H1 (cell line): ENCODE measurements at regions not wholly inside any gene's neighbourhood (a gene's known extent, or its start where the extent isn't known, plus 50 kb on each side); places are given as distances from the start of the nearest gene placed in this dataset.

Experiments
- CTCF ChIA-PET: fragments of 300-600 bp; sonication (Branson Sonifier 250); formaldehyde crosslinking; loops from one replicate; lab custom pipeline; 2021; ENCODE audit not compliant: partially characterized antibody; lab: Charles Lee
- POLR2A ChIA-PET: fragments of 300-600 bp; sonication (Branson Sonifier 250); formaldehyde crosslinking; loops from one replicate; lab custom pipeline; 2021; ENCODE audit warnings: inconsistent platforms; ENCODE audit not compliant: partially characterized antibody; lab: Charles Lee
- DNase-seq, 2 experiments: peaks; one replicate each; pipeline versions ENCODE4 v3.0.0 to v3.0.0-alpha.2; 2010 to 2022; ENCODE audit warnings: low spot score in 2 of 2, low read depth in 1 of 2, mixed read lengths in 1 of 2
- FAIRE-seq: peaks from 2 replicates; lab custom pipeline; 2011; peaks lifted over from hg19 to GRCh38; lab: Jason Lieb, UNC
- H2AFZ ChIP-seq: 2 replicates; pipeline ENCODE4 v1.8.1; 2012; ENCODE audit warnings: low read length, inconsistent platforms
- H2AK5ac ChIP-seq: 2 replicates; pipeline ENCODE4 v1.6.1; 2013; ENCODE audit warnings: low read depth, low read length
- H2BK120ac ChIP-seq: replicated peaks from 2 replicates; pipeline ENCODE3; 2013; ENCODE audit warnings: low read depth, low read length, inconsistent platforms
- H2BK12ac ChIP-seq: 2 replicates; pipeline ENCODE4 v1.6.1; 2013; ENCODE audit warnings: low read depth, low read length
- H2BK15ac ChIP-seq: 2 replicates; pipeline ENCODE4 v1.6.1; 2013; ENCODE audit warnings: low read length
- H2BK20ac ChIP-seq: 2 replicates; pipeline ENCODE4 v1.6.1; 2013; ENCODE audit warnings: low read length
- H2BK5ac ChIP-seq: 2 replicates; pipeline ENCODE4 v1.6.1; 2013; ENCODE audit warnings: low read depth, low read length
- H3K14ac ChIP-seq: 2 replicates; pipeline ENCODE4 v1.6.1; 2013; ENCODE audit warnings: inconsistent platforms; ENCODE audit not compliant: insufficient read length
- H3K18ac ChIP-seq: 2 replicates; pipeline ENCODE4 v1.6.1; 2013; ENCODE audit warnings: low read length; ENCODE audit errors: extremely low read depth
- H3K23ac ChIP-seq: 2 replicates; pipeline ENCODE4 v1.6.1; 2013; ENCODE audit warnings: inconsistent platforms; ENCODE audit not compliant: insufficient read length
- H3K23me2 ChIP-seq: 2 replicates; pipeline ENCODE4 v1.6.1; 2013; ENCODE audit warnings: low read depth, low read length
- H3K27ac ChIP-seq: 2 replicates; pipeline ENCODE4 v1.6.1; 2011; ENCODE audit warnings: low read depth, low read length, inconsistent platforms
- H3K27me3 ChIP-seq, 4 experiments: replicated peaks in 1 of 4; 1 replicate in 1 of 4; 2 replicates in 3 of 4; pipeline versions ENCODE4 v1.6.1 to v1.8.1; 2011 to 2013; ENCODE audit warnings: low read length in 3 of 4, mild to moderate bottlenecking in 3 of 4, inconsistent platforms in 2 of 4, mixed read lengths in 2 of 4, moderate library complexity in 1 of 4; ENCODE audit not compliant: control insufficient read depth in 3 of 4, insufficient read depth in 3 of 4; ENCODE audit errors: extremely low read depth in 1 of 4
- H3K36me3 ChIP-seq, 4 experiments: 2 replicates each; pipeline versions ENCODE4 v1.6.1 to v1.8.1; 2011 to 2013; ENCODE audit warnings: mild to moderate bottlenecking in 4 of 4, low read length in 3 of 4, moderate library complexity in 2 of 4, control low read depth in 1 of 4, inconsistent platforms in 1 of 4; ENCODE audit not compliant: insufficient read depth in 4 of 4, control insufficient read depth in 2 of 4
- H3K4ac ChIP-seq: replicated peaks from 2 replicates; pipeline ENCODE3; 2013; ENCODE audit warnings: low read length, low read depth, mixed read lengths, inconsistent platforms; ENCODE audit not compliant: insufficient read length
- H3K4me1 ChIP-seq, 4 experiments: replicated peaks in 1 of 4; 1 replicate in 1 of 4; 2 replicates in 3 of 4; pipeline versions ENCODE4 v1.6.1 to v1.8.1; 2011 to 2013; ENCODE audit warnings: low read length in 3 of 4, inconsistent platforms in 2 of 4, mixed read lengths in 1 of 4; ENCODE audit not compliant: insufficient read depth in 4 of 4, control insufficient read depth in 3 of 4
- H3K4me2 ChIP-seq, 2 experiments: 2 replicates each; pipeline versions ENCODE4 v1.6.1 to v1.8.1; 2011 to 2013; ENCODE audit warnings: low read depth in 2 of 2, low read length in 2 of 2, control low read depth in 1 of 2, inconsistent platforms in 1 of 2, mild to moderate bottlenecking in 1 of 2; ENCODE audit not compliant: insufficient read depth in 1 of 2
- H3K4me3 ChIP-seq, 4 experiments: fragments of 200-600, 300-600 bp in 1 of 4; sonication (generic), shearing (Covaris generic), sonication (Bioruptor Twin) in 1 of 4; 2 replicates each; pipeline versions ENCODE4 v1.5.1 to v1.8.1; 2011 to 2016; ENCODE audit warnings: low read length in 4 of 4, low read depth in 3 of 4, control low read depth in 2 of 4, inconsistent platforms in 2 of 4, mild to moderate bottlenecking in 2 of 4, mixed read lengths in 1 of 4, moderate library complexity in 1 of 4; ENCODE audit not compliant: insufficient read depth in 2 of 4; ENCODE audit errors: extremely low read depth in 1 of 4
- H3K56ac ChIP-seq: replicated peaks from 2 replicates; pipeline ENCODE3; 2013; ENCODE audit warnings: low read depth, mild to moderate bottlenecking, mixed read lengths, low read length, inconsistent platforms; ENCODE audit not compliant: insufficient read length
- H3K79me1 ChIP-seq: 2 replicates; pipeline ENCODE4 v1.6.1; 2013; ENCODE audit warnings: low read depth, low read length, control low read depth
- H3K79me2 ChIP-seq, 2 experiments: 2 replicates each; pipeline versions ENCODE4 v1.6.1 to v1.8.1; 2012 to 2013; ENCODE audit warnings: low read length in 2 of 2, mild to moderate bottlenecking in 2 of 2, inconsistent platforms in 1 of 2; ENCODE audit not compliant: insufficient read depth in 2 of 2, control insufficient read depth in 1 of 2
- H3K9ac ChIP-seq, 4 experiments: replicated peaks in 1 of 4; 1 replicate in 1 of 4; 2 replicates in 3 of 4; pipeline versions ENCODE4 v1.6.1 to v1.8.1; 2011 to 2013; ENCODE audit warnings: low read depth in 3 of 4, low read length in 3 of 4, control low read depth in 2 of 4, mild to moderate bottlenecking in 2 of 4, moderate library complexity in 2 of 4, inconsistent platforms in 1 of 4; ENCODE audit errors: extremely low read depth in 1 of 4
- H3K9me3 ChIP-seq, 2 experiments: 2 replicates each; pipeline versions ENCODE4 v1.6.1 to v1.8.1; 2012 to 2013; ENCODE audit warnings: mild to moderate bottlenecking in 2 of 2, moderate library complexity in 2 of 2, control low read depth in 1 of 2, inconsistent platforms in 1 of 2, low read depth in 1 of 2, low read length in 1 of 2, mixed read lengths in 1 of 2; ENCODE audit not compliant: insufficient read depth in 2 of 2
- H4K20me1 ChIP-seq, 2 experiments: replicated peaks in 1 of 2; 2 replicates each; pipeline versions ENCODE3 to v1.8.1; 2011 to 2013; ENCODE audit warnings: inconsistent platforms in 2 of 2, low read length in 2 of 2, mild to moderate bottlenecking in 1 of 2; ENCODE audit not compliant: insufficient read depth in 2 of 2, control insufficient read depth in 1 of 2
- H4K5ac ChIP-seq: 2 replicates; pipeline ENCODE4 v1.6.1; 2013; ENCODE audit warnings: low read length, low read depth, mixed read lengths, inconsistent platforms; ENCODE audit not compliant: insufficient read length
- H4K8ac ChIP-seq: 2 replicates; pipeline ENCODE4 v1.8.0; 2013; ENCODE audit warnings: mild to moderate bottlenecking, moderate library complexity, low read length, inconsistent platforms; ENCODE audit not compliant: insufficient read depth; ENCODE audit errors: extremely low read depth
- H4K91ac ChIP-seq: replicated peaks from 2 replicates; pipeline ENCODE3; 2013; ENCODE audit warnings: low read length, mixed read lengths, inconsistent platforms; ENCODE audit not compliant: insufficient read length
- KDM1A ChIP-seq: fragments of 200-600, 300-600 bp; sonication (generic); IDR thresholded peaks from 2 replicates; pipeline ENCODE4 v1.7.1; 2016; ENCODE audit warnings: mild to moderate bottlenecking, low read length, borderline replicate concordance
- KDM5A ChIP-seq: fragments of 200-600 bp; IDR thresholded peaks from 2 replicates; pipeline ENCODE4 v1.7.1; 2012; ENCODE audit warnings: mild to moderate bottlenecking, low read length, inconsistent platforms, mixed read lengths
- PHF8 ChIP-seq: fragments of 200-600 bp; sonication (generic); conservative IDR thresholded peaks from 2 replicates; pipeline ENCODE4 v1.7.1; 2012; ENCODE audit warnings: low read depth, mild to moderate bottlenecking, inconsistent platforms, low read length, moderate library complexity
- RAD21 ChIP-seq, 2 experiments: IDR thresholded peaks in 1 of 2; conservative IDR thresholded peaks in 1 of 2; 2 replicates each; pipeline ENCODE4 v1.6.1; 2011; ENCODE audit warnings: low read depth in 2 of 2, low read length in 2 of 2, improper control_type of control experiment in 1 of 2, inconsistent platforms in 1 of 2, mild to moderate bottlenecking in 1 of 2, moderate library complexity in 1 of 2
- TF ChIP-seq, protein P1 (sequence below): IDR thresholded peaks from 2 replicates; pipeline ENCODE4 v1.6.1; 2012; ENCODE audit warnings: low read length, inconsistent platforms

DNA sequence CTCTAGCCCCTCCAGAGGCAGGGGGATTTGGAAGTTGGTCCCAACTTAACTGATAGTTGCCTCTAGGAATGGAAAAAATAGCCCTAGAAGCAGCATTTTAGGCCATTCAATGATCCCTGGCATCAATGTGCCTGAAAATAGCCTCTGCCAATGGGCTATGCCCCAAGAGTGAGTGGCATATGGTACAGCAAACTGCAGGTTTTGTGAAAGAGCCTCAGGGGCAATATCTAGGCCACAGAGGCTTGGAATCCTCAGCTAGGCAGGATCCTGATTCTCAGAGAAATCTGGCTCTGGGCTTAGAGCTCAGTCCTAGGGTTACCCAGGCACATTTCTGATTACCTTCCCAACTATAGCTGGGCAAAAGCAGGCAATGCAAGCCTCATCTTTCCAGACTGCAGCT, 104.4 kb upstream of the MOCS1 start:
- no peak overlapping the region for H3K23ac ChIP-seq
- H3K9me3 ChIP-seq = peaks cover 3 to 5% of the 10 kb centered on the region in 2 experiments; a peak in 1 of 4 replicates
- POLR2A ChIA-PET = no interaction called here

More for the DNA sequence above, 104.4 kb upstream of the MOCS1 start:
- Histone ChIP-seq H3K4ac (no peak overlapping the region), H2BK15ac (no peak overlapping the region), H3K79me1 (no peaks in the 10 kb centered on the region), H3K14ac (no peak overlapping the region), H3K36me3 (no peaks in the 10 kb centered on the region), H2BK12ac (no peak overlapping the region), H3K56ac (no peak overlapping the region), H4K91ac (no peak overlapping the region), H3K18ac (no peak overlapping the region), H3K4me2 (no peak overlapping the region), H2AFZ (peak overlapping the region; percentile 33; the same call in 1 of the 2 replicates), H4K8ac (no peak overlapping the region), H4K5ac (no peak overlapping the region), H2AK5ac (no peak overlapping the region), H3K4me1 (peaks cover 0 to 7% (median 3%) of the 10 kb centered on the region in 4 experiments; a peak in 3 of 7 replicates), H3K9ac (no peak overlapping the region), H2BK20ac (no peak overlapping the region), H3K27me3 (no peaks in the 10 kb centered on the region), H2BK120ac (no peak overlapping the region), H3K23me2 (no peaks in the 10 kb centered on the region), H4K20me1 (no peaks in the 10 kb centered on the region), H3K4me3 (no peak overlapping the region), H3K79me2 (no peaks in the 10 kb centered on the region), H3K27ac (no peak overlapping the region), H2BK5ac (0 out of 2 replicates have a peak overlapping the region, but pooled peaks have one; percentile 17)
- CTCF ChIA-PET = interaction anchor here (0.6 to 3.5 kb wide), 6 partner anchors 10 to 687 kb away, joined by 3 to 17 read pairs (median 4); no protein-coding TSS in a partner anchor
- TF ChIP-seq, protein P1, sequence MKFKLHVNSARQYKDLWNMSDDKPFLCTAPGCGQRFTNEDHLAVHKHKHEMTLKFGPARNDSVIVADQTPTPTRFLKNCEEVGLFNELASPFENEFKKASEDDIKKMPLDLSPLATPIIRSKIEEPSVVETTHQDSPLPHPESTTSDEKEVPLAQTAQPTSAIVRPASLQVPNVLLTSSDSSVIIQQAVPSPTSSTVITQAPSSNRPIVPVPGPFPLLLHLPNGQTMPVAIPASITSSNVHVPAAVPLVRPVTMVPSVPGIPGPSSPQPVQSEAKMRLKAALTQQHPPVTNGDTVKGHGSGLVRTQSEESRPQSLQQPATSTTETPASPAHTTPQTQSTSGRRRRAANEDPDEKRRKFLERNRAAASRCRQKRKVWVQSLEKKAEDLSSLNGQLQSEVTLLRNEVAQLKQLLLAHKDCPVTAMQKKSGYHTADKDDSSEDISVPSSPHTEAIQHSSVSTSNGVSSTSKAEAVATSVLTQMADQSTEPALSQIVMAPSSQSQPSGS = no peak
- no peak for TF ChIP-seq KDM1A
- TF ChIP-seq PHF8 = no peak
- no peak for TF ChIP-seq KDM5A
- peak in 1 of 2 experiments; percentile 34; a peak in 1 of 4 replicates for TF ChIP-seq RAD21 (IDR thresholded peaks at IDR 0.05 in 1 of 2, conservative IDR thresholded peaks at IDR 0.05 in 1 of 2; ENCODE audit: low read depth in 2 of 2, low read length in 2 of 2)
- FAIRE-seq (no peak), DNase-seq (no peak)
